Activated CD4-positive, CD25-positive, alpha-beta regulatory T cell treated with anti-CD3 and anti-CD28 coated beads, Interleukin-2, amount 50 U/mL, for 72 hours (primary cell): ENCODE measurements at regions not wholly inside any gene's neighbourhood (a gene's known extent, or its start where the extent isn't known, plus 50 kb on each side); places are given as distances from the start of the nearest gene placed in this dataset.

Experiments used
- DNase-seq: peaks from one replicate; pipeline ENCODE4 v3.0.0; 2021

- no peak for DNase-seq
These were observed 401.1 kb upstream of the LRATD1 start for GRCh38 chr2:14231391-14231898.

GRCh38 chr2:14232217-14232616 is 400.3 kb upstream of the LRATD1 start:
- DNase-seq, result no peak

GRCh38 chr2:14234911-14235310 is 397.6 kb upstream of the LRATD1 start:
- DNase-seq, result no peak

GRCh38 chr2:14235667-14236066 is 396.9 kb upstream of the LRATD1 start:
- DNase-seq, result no peak

GRCh38 chr2:14237902-14238301 is 394.6 kb upstream of the LRATD1 start:
- no peak for DNase-seq

GRCh38 chr2:14239605-14240004 is 392.9 kb upstream of the LRATD1 start:
- DNase-seq, result no peak

GRCh38 chr2:14240868-14241267 is 391.6 kb upstream of the LRATD1 start:
- DNase-seq, result no peak

- no peak for DNase-seq
These were observed 386.6 kb upstream of the LRATD1 start for GRCh38 chr2:14245901-14246300.

GRCh38 chr2:14255135-14255820 is 377.2 kb upstream of the LRATD1 start:
- DNase-seq, result no peak

- DNase-seq, result no peak
These were observed 375.6 kb upstream of the LRATD1 start for GRCh38 chr2:14256890-14257289.

- DNase-seq, result no peak
These were observed 374.6 kb upstream of the LRATD1 start for GRCh38 chr2:14257801-14258507.

- no peak for DNase-seq
These were observed 370.7 kb upstream of the LRATD1 start for GRCh38 chr2:14261771-14262170.

GRCh38 chr2:14263053-14263452 is 369.5 kb upstream of the LRATD1 start:
- no peak for DNase-seq

GRCh38 chr2:14270036-14270582 is 362.4 kb upstream of the LRATD1 start:
- DNase-seq, result no peak

GRCh38 chr2:14272396-14273075 is 360.0 kb upstream of the LRATD1 start:
- no peak for DNase-seq

GRCh38 chr2:14273650-14274049 is 358.9 kb upstream of the LRATD1 start:
- no peak for DNase-seq

- DNase-seq, result no peak
These were observed 348.3 kb upstream of the LRATD1 start for GRCh38 chr2:14284244-14284643.

- no peak for DNase-seq
These were observed 346.7 kb upstream of the LRATD1 start for GRCh38 chr2:14285812-14286211.

- DNase-seq, result no peak
These were observed 344.5 kb upstream of the LRATD1 start for GRCh38 chr2:14288016-14288415.

- no peak for DNase-seq
These were observed 339.6 kb upstream of the LRATD1 start for GRCh38 chr2:14292964-14293363.

GRCh38 chr2:14297340-14297739 is 335.2 kb upstream of the LRATD1 start:
- DNase-seq, result no peak

GRCh38 chr2:14297906-14298305 is 334.6 kb upstream of the LRATD1 start:
- no peak for DNase-seq

- no peak for DNase-seq
These were observed 331.2 kb upstream of the LRATD1 start for GRCh38 chr2:14301331-14301730.
